Epithelial cell of proximal tubule (primary cell): ENCODE measurements at regions not wholly inside any gene's neighbourhood (a gene's known extent, or its start where the extent isn't known, plus 50 kb on each side); places are given as distances from the start of the nearest gene placed in this dataset.
A peak's percentile ranks its signal among the peaks of the same experiment; 100 is the strongest.

Experiments used
- DNase-seq: peaks from one replicate; pipeline ENCODE4 v3.0.0-alpha.2; 2011; ENCODE audit warnings: low read depth
- H3K4me3 ChIP-seq: 2 replicates; pipeline ENCODE4 v1.5.1; 2011; ENCODE audit warnings: low read depth, mild to moderate bottlenecking, low read length
- TF ChIP-seq, protein P1 (sequence below): conservative IDR thresholded peaks from 2 replicates; pipeline ENCODE4 v1.5.1; 2012; ENCODE audit warnings: low read depth, mild to moderate bottlenecking, low read length

- TF ChIP-seq, protein P1, sequence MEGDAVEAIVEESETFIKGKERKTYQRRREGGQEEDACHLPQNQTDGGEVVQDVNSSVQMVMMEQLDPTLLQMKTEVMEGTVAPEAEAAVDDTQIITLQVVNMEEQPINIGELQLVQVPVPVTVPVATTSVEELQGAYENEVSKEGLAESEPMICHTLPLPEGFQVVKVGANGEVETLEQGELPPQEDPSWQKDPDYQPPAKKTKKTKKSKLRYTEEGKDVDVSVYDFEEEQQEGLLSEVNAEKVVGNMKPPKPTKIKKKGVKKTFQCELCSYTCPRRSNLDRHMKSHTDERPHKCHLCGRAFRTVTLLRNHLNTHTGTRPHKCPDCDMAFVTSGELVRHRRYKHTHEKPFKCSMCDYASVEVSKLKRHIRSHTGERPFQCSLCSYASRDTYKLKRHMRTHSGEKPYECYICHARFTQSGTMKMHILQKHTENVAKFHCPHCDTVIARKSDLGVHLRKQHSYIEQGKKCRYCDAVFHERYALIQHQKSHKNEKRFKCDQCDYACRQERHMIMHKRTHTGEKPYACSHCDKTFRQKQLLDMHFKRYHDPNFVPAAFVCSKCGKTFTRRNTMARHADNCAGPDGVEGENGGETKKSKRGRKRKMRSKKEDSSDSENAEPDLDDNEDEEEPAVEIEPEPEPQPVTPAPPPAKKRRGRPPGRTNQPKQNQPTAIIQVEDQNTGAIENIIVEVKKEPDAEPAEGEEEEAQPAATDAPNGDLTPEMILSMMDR: no peak
- H3K4me3 ChIP-seq: no peak overlapping the region
- peak; percentile 94 for DNase-seq
Observed at GRCh38 chr3:134427400-134428111, 53.3 kb upstream of the AMOTL2 start.

DNA sequence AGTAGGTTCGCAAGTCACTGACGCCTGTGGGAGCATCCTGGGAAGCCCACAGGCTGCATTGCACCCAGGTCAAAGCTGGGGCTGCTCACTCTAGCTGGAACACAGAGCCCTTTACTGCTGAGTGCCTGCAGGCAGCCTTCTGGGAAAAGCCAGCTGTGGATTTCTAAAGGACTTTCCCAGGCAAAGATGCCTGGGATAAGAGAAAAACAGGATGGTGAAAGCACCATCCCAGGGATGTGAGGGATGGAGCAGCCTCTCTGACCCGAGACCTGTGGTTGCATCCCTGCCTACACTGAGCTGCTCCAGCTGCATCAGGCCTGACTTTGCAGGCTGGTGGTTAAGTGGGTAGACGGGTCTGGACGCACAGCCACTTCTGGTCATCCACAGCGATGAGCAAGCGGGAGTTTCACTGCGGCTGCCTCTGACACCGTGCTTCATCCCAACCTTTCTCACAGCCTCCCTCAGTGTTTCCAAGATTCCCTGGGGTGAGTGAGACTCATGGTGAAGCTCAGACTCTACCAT is 52.5 kb upstream of the AMOTL2 start:
- DNase-seq: no peak
- TF ChIP-seq, protein P1: no peak
- H3K4me3 ChIP-seq: no peak overlapping the region

GRCh38 chr3:134425943-134426342 is 51.7 kb upstream of the AMOTL2 start:
- TF ChIP-seq, protein P1: no peak
- no peak overlapping the region for H3K4me3 ChIP-seq
- DNase-seq: no peak
